ENCODE measurements at regions not wholly inside any gene's neighbourhood (a gene's known extent, or its start where the extent isn't known, plus 50 kb on each side); places are given as distances from the start of the nearest gene placed in this dataset.

DNA sequence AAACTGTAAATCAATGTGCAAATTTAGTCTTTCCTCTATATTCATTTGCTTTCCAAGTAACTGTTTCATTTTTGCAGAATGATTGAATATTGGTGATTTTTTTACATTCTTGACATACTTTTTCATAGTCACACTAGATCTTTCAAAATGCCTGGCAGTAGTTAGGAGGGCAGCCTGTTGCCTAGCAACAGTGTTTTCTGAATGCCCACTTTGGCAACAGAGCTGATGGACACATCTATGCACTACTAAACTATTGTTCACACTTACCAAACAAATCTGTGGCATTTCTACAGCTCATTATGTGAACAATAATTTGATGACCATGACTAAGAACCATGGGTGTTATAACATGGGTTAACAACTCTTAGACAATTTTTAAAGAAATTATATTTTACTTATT, 438.0 kb upstream of the IMPG1 start:
- Histone ChIP-seq H3K36me3 (ENCODE audit: insufficient read depth, low read length, poor library complexity, severe bottlenecking) (no peaks in the 10 kb centered on the region), H3K27ac (ENCODE audit: low read depth, low read length, poor library complexity, severe bottlenecking) (no peak overlapping the region), H3K27me3 (replicated peaks; ENCODE audit: insufficient read depth, low read depth, low read length, poor library complexity) (no peaks in the 10 kb centered on the region), H3K4me3 (ENCODE audit: low read depth, low read length, poor library complexity, severe bottlenecking) (no peak overlapping the region), H3K9me3 (ENCODE audit: low read depth, low read length, poor library complexity, severe bottlenecking) (peaks cover 4% of the 10 kb centered on the region), H3K4me1 (ENCODE audit: insufficient read depth, low read length, poor library complexity, severe bottlenecking) (no peaks in the 10 kb centered on the region)
- no peak for DNase-seq (ENCODE audit: low spot score)
- no TSS peak for BruUV-seq (replicated peaks)
- CTCF ChIA-PET = no interaction called here
- TF ChIP-seq CTCF (conservative IDR thresholded peaks at IDR 0.05; ENCODE audit: low read depth, low read length) (no peak), EZH2 (IDR thresholded peaks at IDR 0.05; ENCODE audit: borderline replicate concordance, low read depth, low read length, poor library complexity, severe bottlenecking) (no peak)
- intact Hi-C loops (cut with micrococcal nuclease; ENCODE audit: unreplicated experiment) = no loop called here
- POLR2A ChIA-PET (ENCODE audit: low non-redundant PET) = no interaction called here

- CTCF ChIA-PET = no interaction called here
- H3K27ac ChIP-seq (ENCODE audit: low read depth, low read length, poor library complexity, severe bottlenecking) = no peak overlapping the region
- DNase-seq (ENCODE audit: low spot score) = no peak
- no peaks in the 10 kb centered on the region for H3K4me1 ChIP-seq (ENCODE audit: insufficient read depth, low read length, poor library complexity, severe bottlenecking)
- no peak overlapping the region for H3K4me3 ChIP-seq (ENCODE audit: low read depth, low read length, poor library complexity, severe bottlenecking)
- no peaks in the 10 kb centered on the region for H3K27me3 ChIP-seq (replicated peaks; ENCODE audit: insufficient read depth, low read depth, low read length, poor library complexity)
- intact Hi-C loops (cut with micrococcal nuclease; ENCODE audit: unreplicated experiment) = no loop called here
- BruUV-seq (replicated peaks) = no TSS peak
- peaks cover 4% of the 10 kb centered on the region for H3K9me3 ChIP-seq (ENCODE audit: low read depth, low read length, poor library complexity, severe bottlenecking)
- TF ChIP-seq EZH2 (IDR thresholded peaks at IDR 0.05; ENCODE audit: borderline replicate concordance, low read depth, low read length, poor library complexity, severe bottlenecking) (no peak), CTCF (conservative IDR thresholded peaks at IDR 0.05; ENCODE audit: low read depth, low read length) (no peak)
- H3K36me3 ChIP-seq (ENCODE audit: insufficient read depth, low read length, poor library complexity, severe bottlenecking) = no peaks in the 10 kb centered on the region
- POLR2A ChIA-PET (ENCODE audit: low non-redundant PET) = no interaction called here
Measured at GRCh38 chr6:76509397-76509796, 436.9 kb upstream of the IMPG1 start.

DNA sequence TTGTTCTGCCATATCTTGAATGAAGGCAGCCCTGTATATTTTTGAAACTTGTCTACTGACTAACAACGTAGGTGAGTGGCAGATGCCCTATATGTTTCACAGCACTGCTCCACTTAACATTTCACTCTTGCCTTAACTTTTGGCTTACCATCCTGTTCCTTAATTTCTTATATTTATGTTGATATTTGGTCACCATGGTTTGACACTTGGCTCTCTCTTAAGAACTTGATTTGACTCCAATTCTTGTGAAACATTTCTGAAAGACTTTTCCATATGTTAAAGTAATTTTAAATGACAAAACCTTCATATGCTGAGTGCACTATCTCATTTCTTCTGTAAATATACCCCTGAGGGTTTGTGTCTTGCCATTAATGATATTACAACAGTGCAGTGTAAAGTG, 434.3 kb upstream of the IMPG1 start:
- Histone ChIP-seq H3K4me1 (ENCODE audit: insufficient read depth, low read length, poor library complexity, severe bottlenecking) (no peaks in the 10 kb centered on the region), H3K9me3 (ENCODE audit: low read depth, low read length, poor library complexity, severe bottlenecking) (peaks cover 4% of the 10 kb centered on the region), H3K4me3 (ENCODE audit: low read depth, low read length, poor library complexity, severe bottlenecking) (no peak overlapping the region), H3K36me3 (ENCODE audit: insufficient read depth, low read length, poor library complexity, severe bottlenecking) (no peaks in the 10 kb centered on the region), H3K27me3 (replicated peaks; ENCODE audit: insufficient read depth, low read depth, low read length, poor library complexity) (no peaks in the 10 kb centered on the region), H3K27ac (ENCODE audit: low read depth, low read length, poor library complexity, severe bottlenecking) (no peak overlapping the region)
- DNase-seq (ENCODE audit: low spot score) = no peak
- ChIA-PET POLR2A (ENCODE audit: low non-redundant PET) (no interaction called here), CTCF (no interaction called here)
- TF ChIP-seq CTCF (conservative IDR thresholded peaks at IDR 0.05; ENCODE audit: low read depth, low read length) = no peak
- TF ChIP-seq EZH2 (IDR thresholded peaks at IDR 0.05; ENCODE audit: borderline replicate concordance, low read depth, low read length, poor library complexity, severe bottlenecking) = no peak
- intact Hi-C loops (cut with micrococcal nuclease; ENCODE audit: unreplicated experiment) = no loop called here
- no TSS peak for BruUV-seq (replicated peaks)

All from A673 (cell line).